ENCODE measurements at regions not wholly inside any gene's neighbourhood (a gene's known extent, or its start where the extent isn't known, plus 50 kb on each side); places are given as distances from the start of the nearest gene placed in this dataset.

DNA sequence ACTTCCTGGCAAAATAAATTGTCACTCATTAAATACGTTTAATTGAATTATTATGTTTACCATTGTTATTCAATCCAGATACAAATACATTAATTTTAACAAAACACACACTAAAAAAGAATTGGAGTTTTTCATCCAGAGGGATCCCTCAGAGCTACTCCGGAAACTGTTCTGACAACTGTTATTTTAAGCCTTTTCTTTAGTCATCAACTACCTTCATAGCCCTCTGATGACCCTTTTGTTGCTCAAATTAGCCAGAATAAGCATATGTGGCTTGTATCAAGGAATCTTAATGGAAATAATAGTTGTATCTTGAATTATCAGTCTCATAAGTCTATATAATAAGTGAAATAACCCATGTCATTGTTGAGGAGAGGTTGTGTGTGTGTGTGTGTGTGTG is 405.4 kb upstream of the FAT3 start:
- no peak for TF ChIP-seq POLR2A (IDR thresholded peaks at IDR 0.05)
- TF ChIP-seq, protein P1, sequence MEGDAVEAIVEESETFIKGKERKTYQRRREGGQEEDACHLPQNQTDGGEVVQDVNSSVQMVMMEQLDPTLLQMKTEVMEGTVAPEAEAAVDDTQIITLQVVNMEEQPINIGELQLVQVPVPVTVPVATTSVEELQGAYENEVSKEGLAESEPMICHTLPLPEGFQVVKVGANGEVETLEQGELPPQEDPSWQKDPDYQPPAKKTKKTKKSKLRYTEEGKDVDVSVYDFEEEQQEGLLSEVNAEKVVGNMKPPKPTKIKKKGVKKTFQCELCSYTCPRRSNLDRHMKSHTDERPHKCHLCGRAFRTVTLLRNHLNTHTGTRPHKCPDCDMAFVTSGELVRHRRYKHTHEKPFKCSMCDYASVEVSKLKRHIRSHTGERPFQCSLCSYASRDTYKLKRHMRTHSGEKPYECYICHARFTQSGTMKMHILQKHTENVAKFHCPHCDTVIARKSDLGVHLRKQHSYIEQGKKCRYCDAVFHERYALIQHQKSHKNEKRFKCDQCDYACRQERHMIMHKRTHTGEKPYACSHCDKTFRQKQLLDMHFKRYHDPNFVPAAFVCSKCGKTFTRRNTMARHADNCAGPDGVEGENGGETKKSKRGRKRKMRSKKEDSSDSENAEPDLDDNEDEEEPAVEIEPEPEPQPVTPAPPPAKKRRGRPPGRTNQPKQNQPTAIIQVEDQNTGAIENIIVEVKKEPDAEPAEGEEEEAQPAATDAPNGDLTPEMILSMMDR (IDR thresholded peaks at IDR 0.05) = no peak
- no peak for TF ChIP-seq EP300 (IDR thresholded peaks at IDR 0.05)
